GM20000 (cell line): ENCODE measurements at regions not wholly inside any gene's neighbourhood (a gene's known extent, or its start where the extent isn't known, plus 50 kb on each side); places are given as distances from the start of the nearest gene placed in this dataset.

Experiments
- DNase-seq: peaks from one replicate; pipeline ENCODE4 v3.0.0; 2012; ENCODE audit warnings: low spot score
- CTCF ChIP-seq: IDR thresholded peaks from 2 replicates; pipeline ENCODE4 v1.5.1; 2012; ENCODE audit warnings: mild to moderate bottlenecking, control low read depth; ENCODE audit errors: extremely low read depth, missing control alignments

GRCh38 chr4:144489831-144490230 is 156.1 kb upstream of the HHIP start:
- no peak for TF ChIP-seq CTCF

GRCh38 chr4:144494280-144494679 is 151.7 kb upstream of the HHIP start:
- no peak for DNase-seq

More at GRCh38 chr4:144489831-144490230, 156.1 kb upstream of the HHIP start:
- no peak for DNase-seq

GRCh38 chr4:144495944-144496343 is 150.0 kb upstream of the HHIP start:
- DNase-seq = no peak
- no peak for TF ChIP-seq CTCF

More at GRCh38 chr4:144494280-144494679, 151.7 kb upstream of the HHIP start:
- no peak for TF ChIP-seq CTCF

GRCh38 chr4:144499777-144500176 is 146.2 kb upstream of the HHIP start:
- DNase-seq = no peak
- TF ChIP-seq CTCF = no peak

- DNase-seq = no peak
- TF ChIP-seq CTCF = no peak
Observed at GRCh38 chr4:144501231-144501780, 144.7 kb upstream of the HHIP start.

GRCh38 chr4:144504883-144505282 is 141.1 kb upstream of the HHIP start:
- TF ChIP-seq CTCF = no peak
- no peak for DNase-seq

- no peak for DNase-seq
- no peak for TF ChIP-seq CTCF
Observed at GRCh38 chr4:144507311-144508101, 138.4 kb upstream of the HHIP start.
